ENCODE measurements at regions not wholly inside any gene's neighbourhood (a gene's known extent, or its start where the extent isn't known, plus 50 kb on each side); places are given as distances from the start of the nearest gene placed in this dataset.

DNA sequence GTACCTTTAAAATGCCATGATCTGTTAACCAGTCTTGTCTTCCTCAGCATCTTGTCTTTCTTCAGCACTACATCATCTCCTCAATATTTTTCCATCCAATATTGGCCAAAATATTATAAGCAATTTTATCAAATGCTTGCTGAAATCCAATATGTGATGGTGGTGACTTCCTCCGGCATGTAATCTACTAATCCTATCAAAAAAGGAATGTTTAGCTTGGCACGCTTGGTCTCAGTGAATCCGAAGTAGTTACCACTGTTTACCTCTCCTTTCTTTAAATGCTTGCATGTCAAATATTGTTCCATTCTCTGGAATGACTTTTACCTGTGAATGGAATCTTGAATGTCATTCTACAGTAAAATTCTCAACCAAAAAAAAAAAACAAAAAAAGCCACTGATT is 72.3 kb upstream of the EEA1 start:
- Histone ChIP-seq H3K4me3 (no peak overlapping the region), H3K4me1 (peaks cover 0 to 12% (median 4%) of the 10 kb centered on the region in 4 donors), H3K27me3 (no peaks in the 10 kb centered on the region), H3K36me3 (no peaks in the 10 kb centered on the region), H3K9me3 (no peaks in the 10 kb centered on the region), H3K27ac (replicated peaks in 1 of 4) (no peak overlapping the region)
- intact Hi-C loops (cut with DNase I), result no loop called here
- no peak for DNase-seq (ENCODE audit: extremely low spot score)
- TF ChIP-seq POLR2AphosphoS5 (IDR thresholded peaks at IDR 0.05) (no peak), EP300 (IDR thresholded peaks at IDR 0.05) (no peak)
- TF ChIP-seq, protein P1, sequence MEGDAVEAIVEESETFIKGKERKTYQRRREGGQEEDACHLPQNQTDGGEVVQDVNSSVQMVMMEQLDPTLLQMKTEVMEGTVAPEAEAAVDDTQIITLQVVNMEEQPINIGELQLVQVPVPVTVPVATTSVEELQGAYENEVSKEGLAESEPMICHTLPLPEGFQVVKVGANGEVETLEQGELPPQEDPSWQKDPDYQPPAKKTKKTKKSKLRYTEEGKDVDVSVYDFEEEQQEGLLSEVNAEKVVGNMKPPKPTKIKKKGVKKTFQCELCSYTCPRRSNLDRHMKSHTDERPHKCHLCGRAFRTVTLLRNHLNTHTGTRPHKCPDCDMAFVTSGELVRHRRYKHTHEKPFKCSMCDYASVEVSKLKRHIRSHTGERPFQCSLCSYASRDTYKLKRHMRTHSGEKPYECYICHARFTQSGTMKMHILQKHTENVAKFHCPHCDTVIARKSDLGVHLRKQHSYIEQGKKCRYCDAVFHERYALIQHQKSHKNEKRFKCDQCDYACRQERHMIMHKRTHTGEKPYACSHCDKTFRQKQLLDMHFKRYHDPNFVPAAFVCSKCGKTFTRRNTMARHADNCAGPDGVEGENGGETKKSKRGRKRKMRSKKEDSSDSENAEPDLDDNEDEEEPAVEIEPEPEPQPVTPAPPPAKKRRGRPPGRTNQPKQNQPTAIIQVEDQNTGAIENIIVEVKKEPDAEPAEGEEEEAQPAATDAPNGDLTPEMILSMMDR (IDR thresholded peaks at IDR 0.05), result no peak
- 87% methylated on average over 3 of the region's 3 CpGs for WGBS

DNA sequence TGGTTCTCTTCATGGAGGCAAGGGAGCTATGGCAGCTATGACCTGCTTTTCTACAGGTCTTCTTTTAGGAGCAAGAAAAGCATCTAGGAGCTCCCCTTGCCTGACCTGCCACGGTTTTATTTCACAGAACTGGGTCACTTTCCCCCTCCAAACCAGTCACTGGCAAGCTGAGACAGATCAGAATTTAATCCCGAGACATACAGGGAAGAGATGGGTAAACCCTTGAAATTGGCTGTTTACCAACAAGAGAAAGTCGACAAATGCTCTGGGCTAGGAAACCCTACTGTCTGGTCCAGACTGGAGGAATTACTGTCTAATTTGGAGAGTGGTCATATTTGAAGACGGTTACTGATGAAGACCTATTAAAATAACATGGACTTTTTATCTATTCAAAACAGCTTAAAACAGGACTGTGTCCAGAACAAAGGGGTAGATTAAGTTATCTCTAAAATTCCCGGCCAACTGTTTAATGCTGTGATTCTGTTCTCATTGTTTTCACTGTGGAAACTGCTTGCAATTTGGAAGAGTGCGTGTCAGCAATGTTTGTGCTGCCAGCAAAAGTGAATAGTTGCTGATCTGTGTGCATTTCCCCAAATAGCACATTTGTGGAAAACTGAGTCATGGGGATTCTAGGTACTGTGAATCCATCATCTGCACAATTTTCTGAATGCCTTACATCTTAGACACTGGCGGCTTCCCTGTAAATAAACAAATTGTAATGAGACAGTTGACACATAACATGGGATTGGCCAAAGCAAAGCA is 73.4 kb upstream of the EEA1 start:
- no peak for DNase-seq (ENCODE audit: extremely low spot score)
- no peak overlapping the region for H3K4me3 ChIP-seq
- H3K36me3 ChIP-seq, result no peaks in the 10 kb centered on the region
- H3K4me1 ChIP-seq, result peaks cover 0 to 12% (median 4%) of the 10 kb centered on the region in 4 donors
- WGBS, result 49% methylated on average over 7 of the region's 7 CpGs
- H3K9me3 ChIP-seq, result no peaks in the 10 kb centered on the region
- H3K27me3 ChIP-seq, result no peaks in the 10 kb centered on the region
- H3K27ac ChIP-seq (replicated peaks in 1 of 4), result no peak overlapping the region
- intact Hi-C loops (cut with DNase I), result no loop called here
- TF ChIP-seq, protein P1 (IDR thresholded peaks at IDR 0.05), result no peak
- TF ChIP-seq POLR2AphosphoS5 (IDR thresholded peaks at IDR 0.05), result peak in 1 of 2 donors; percentile 22

DNA sequence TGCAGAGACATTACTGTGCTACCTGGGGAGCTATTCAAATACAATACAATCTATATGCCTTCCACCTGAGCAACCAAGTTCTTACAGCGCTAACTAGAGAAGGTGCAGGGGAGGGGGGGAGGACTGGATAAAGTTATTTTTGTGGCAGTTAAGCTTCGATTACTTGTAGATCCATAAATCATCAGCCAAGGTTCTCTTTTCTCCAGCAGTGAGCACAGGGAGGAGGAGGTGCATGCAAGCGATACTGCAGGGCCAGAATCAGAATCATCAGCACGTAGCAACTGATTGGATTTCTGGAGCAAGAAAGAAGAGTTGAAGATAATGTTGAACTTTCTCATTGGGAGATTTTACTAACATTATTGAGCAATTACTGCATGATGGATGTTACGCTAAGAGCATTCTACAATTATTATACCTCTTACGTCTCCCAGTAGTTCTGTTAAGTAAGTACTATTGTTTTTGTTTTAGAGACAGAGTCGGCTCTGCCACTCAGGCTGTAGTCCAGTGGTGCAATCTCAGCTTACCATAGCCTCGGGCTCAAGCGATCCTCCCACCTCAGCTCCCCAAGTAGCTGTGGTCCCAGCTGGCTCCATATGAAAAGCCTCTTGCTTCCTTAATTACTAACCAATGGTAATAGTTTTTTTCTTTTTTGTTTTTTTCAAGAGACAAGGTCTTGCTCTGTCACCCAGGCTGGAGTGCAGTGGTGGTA is 74.6 kb upstream of the EEA1 start:
- intact Hi-C loops (cut with DNase I), result no loop called here
- 81% methylated on average over 9 of the region's 9 CpGs for WGBS
- H3K36me3 ChIP-seq, result no peaks in the 10 kb centered on the region

DNA sequence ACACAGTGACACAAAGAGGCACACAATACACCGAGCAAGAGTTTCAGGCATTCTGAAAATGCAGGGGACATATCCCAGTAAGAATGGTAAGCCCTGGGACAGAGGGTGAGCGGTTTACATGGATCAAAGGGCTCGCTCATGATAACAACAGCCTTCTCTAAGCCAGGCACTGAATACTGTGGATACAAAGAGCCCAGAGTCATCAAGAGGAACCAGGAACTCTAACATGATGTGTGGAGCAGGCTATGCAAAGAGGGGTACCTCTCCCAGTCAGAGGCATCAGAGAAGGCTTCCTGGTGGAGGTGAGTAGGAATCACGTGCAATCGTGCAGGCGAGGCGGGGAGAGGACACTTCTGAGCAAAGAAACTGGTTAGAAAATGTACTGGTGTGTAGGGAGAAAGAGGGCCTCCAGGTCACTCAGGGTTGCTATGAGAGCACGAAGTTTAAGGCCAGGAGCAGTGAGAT is 76.9 kb upstream of the EEA1 start:
- H3K9me3 ChIP-seq, result no peaks in the 10 kb centered on the region
- H3K27me3 ChIP-seq, result no peaks in the 10 kb centered on the region
- TF ChIP-seq EP300 (IDR thresholded peaks at IDR 0.05), result no peak
- H3K4me1 ChIP-seq, result peaks cover 0 to 12% (median 4%) of the 10 kb centered on the region in 4 donors
- intact Hi-C loops (cut with DNase I), result no loop called here
- H3K36me3 ChIP-seq, result no peaks in the 10 kb centered on the region
- H3K27ac ChIP-seq (replicated peaks in 1 of 4), result no peak overlapping the region
- DNase-seq (ENCODE audit: extremely low spot score), result no peak
- no peak overlapping the region for H3K4me3 ChIP-seq
- 93% methylated on average over 8 of the region's 8 CpGs for WGBS

More for the DNA sequence above, 74.6 kb upstream of the EEA1 start:
- no peaks in the 10 kb centered on the region for H3K9me3 ChIP-seq
- no peaks in the 10 kb centered on the region for H3K27me3 ChIP-seq
- H3K4me1 ChIP-seq, result peaks cover 0 to 12% (median 4%) of the 10 kb centered on the region in 4 donors
- no peak overlapping the region for H3K4me3 ChIP-seq
- no peak for TF ChIP-seq POLR2A (IDR thresholded peaks at IDR 0.05; ENCODE audit: low read depth)
- TF ChIP-seq EP300 (IDR thresholded peaks at IDR 0.05), result no peak
- no peak for TF ChIP-seq POLR2AphosphoS5 (IDR thresholded peaks at IDR 0.05)
- TF ChIP-seq, protein P1 (IDR thresholded peaks at IDR 0.05), result no peak
- no peak for DNase-seq (ENCODE audit: extremely low spot score)
- H3K27ac ChIP-seq (replicated peaks in 1 of 4), result no peak overlapping the region

DNA sequence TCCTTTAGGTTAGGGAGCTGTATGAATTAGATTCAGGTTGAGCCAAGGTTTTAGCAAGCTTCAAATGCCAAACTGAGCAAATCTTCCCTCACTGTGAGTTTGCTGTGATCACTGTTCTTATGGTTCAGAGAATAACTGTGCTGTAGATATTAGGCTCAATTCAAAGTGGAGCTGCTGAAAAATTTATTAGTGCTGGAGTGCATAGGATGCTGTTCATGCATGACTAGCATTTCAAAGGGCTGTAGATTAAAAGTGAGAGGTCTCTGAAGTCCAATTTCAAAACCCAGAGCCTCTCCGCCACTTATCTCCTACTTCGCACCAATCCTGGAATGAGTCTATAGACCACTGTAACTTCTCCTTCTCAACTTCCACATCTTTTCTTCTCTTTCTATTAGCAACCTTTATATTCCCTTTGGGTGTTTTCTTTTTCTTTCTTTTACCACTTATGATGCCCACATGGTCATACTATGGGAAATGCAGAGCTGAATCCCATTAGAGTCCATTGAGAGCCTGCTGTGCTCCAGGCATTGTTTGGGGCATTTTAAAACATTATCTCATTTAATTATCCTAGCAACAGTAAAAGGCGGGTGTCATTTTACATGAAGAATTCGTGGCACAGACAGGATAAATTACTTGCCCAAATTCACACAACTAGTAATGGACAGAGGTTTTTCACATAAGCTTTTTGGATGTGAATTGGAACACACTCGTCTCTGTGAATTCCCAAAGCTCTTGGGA is 77.5 kb upstream of the EEA1 start:
- Histone ChIP-seq H3K36me3 (no peaks in the 10 kb centered on the region), H3K27ac (replicated peaks in 1 of 4) (no peak overlapping the region), H3K27me3 (no peaks in the 10 kb centered on the region), H3K9me3 (no peaks in the 10 kb centered on the region), H3K4me3 (no peak overlapping the region), H3K4me1 (peaks cover 0 to 12% (median 4%) of the 10 kb centered on the region in 4 donors)
- 89% methylated on average over 5 of the region's 5 CpGs for WGBS
- no peak for DNase-seq (ENCODE audit: extremely low spot score)
- TF ChIP-seq POLR2AphosphoS5 (IDR thresholded peaks at IDR 0.05), result no peak
- no peak for TF ChIP-seq POLR2A (IDR thresholded peaks at IDR 0.05; ENCODE audit: low read depth)
- TF ChIP-seq EP300 (IDR thresholded peaks at IDR 0.05), result no peak
- TF ChIP-seq, protein P1 (IDR thresholded peaks at IDR 0.05), result no peak
- intact Hi-C loops (cut with DNase I), result no loop called here

Measured in esophagus muscularis mucosa (tissue), 4 donors.